ENCODE measurements at regions not wholly inside any gene's neighbourhood (a gene's known extent, or its start where the extent isn't known, plus 50 kb on each side); places are given as distances from the start of the nearest gene placed in this dataset.

DNA sequence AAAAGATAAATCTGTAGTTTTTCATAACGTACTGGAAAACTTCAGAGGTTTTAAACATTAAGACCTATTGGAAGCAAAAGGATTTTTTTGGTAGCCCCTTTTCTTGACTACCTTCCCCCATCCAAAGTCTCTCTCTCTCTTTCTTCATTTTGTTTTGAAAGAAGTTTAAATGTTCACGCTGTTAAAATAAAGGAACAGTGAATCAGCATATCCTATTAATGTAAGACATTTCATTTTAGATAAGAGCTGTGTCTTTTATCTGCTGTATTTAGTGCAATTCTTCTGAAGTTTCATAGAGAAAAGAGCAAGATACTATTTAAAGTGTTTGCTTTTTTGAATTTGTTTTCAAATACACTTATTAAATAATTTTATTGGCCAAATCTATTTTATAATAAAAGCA is 205.5 kb upstream of the POU3F3 start:
- H3K79me2 ChIP-seq (ENCODE audit: low read length), result no peaks in the 10 kb centered on the region
- no peak overlapping the region for H3K4me2 ChIP-seq (ENCODE audit: low read depth, low read length)
- H3K9ac ChIP-seq (ENCODE audit: low read length), result no peak overlapping the region
- no peak for DNase-seq
- H3K9me3 ChIP-seq (replicated peaks; ENCODE audit: insufficient read depth, low read length), result no peaks in the 10 kb centered on the region
- H3F3A ChIP-seq (ENCODE audit: insufficient read depth, low read length), result no peaks in the 10 kb centered on the region
- H3K27me3 ChIP-seq (replicated peaks; ENCODE audit: insufficient read depth, low read length), result no peaks in the 10 kb centered on the region
- no peaks in the 10 kb centered on the region for H4K20me1 ChIP-seq (ENCODE audit: insufficient read depth, low read length)
- H3K36me3 ChIP-seq (replicated peaks; ENCODE audit: insufficient read depth, low read length), result no peaks in the 10 kb centered on the region
- no peaks in the 10 kb centered on the region for H3K9me2 ChIP-seq (replicated peaks; ENCODE audit: insufficient read depth, low read length)
- no peak overlapping the region for H3K27ac ChIP-seq (ENCODE audit: low read length)
- TF ChIP-seq, protein P1, sequence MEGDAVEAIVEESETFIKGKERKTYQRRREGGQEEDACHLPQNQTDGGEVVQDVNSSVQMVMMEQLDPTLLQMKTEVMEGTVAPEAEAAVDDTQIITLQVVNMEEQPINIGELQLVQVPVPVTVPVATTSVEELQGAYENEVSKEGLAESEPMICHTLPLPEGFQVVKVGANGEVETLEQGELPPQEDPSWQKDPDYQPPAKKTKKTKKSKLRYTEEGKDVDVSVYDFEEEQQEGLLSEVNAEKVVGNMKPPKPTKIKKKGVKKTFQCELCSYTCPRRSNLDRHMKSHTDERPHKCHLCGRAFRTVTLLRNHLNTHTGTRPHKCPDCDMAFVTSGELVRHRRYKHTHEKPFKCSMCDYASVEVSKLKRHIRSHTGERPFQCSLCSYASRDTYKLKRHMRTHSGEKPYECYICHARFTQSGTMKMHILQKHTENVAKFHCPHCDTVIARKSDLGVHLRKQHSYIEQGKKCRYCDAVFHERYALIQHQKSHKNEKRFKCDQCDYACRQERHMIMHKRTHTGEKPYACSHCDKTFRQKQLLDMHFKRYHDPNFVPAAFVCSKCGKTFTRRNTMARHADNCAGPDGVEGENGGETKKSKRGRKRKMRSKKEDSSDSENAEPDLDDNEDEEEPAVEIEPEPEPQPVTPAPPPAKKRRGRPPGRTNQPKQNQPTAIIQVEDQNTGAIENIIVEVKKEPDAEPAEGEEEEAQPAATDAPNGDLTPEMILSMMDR (IDR thresholded peaks at IDR 0.05; ENCODE audit: low read length), result no peak
- TF ChIP-seq EZH2 (optimal IDR thresholded peaks at IDR 0.05; ENCODE audit: low read depth, low read length), result no peak
- TF ChIP-seq EZH2phosphoT487 (IDR thresholded peaks at IDR 0.05; ENCODE audit: low read length), result no peak
- H2AFZ ChIP-seq (ENCODE audit: low read length), result no peak overlapping the region
- no peak overlapping the region for H3K4me3 ChIP-seq (ENCODE audit: low read length)
- no peaks in the 10 kb centered on the region for H3K4me1 ChIP-seq (ENCODE audit: low read length)

DNA sequence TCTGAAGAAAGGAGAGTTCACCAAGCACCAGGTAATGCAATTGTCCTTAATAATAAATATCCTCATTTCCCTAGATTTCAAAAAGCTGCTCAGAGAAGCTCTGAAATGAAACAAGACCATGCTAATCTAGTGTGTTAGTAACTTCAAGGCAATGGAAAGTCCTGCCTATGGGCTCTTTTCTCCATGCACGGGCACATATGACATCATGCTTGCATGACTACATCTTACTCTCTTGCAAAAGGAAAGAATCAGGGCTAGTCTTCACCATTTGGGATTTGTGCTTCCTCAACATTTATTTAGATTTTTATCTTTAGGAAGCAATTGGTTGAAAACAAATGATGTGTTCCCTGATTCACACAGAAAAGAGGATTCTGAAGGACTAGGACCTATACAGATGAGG is 204.0 kb upstream of the POU3F3 start:
- Histone ChIP-seq H3K9me2 (replicated peaks; ENCODE audit: insufficient read depth, low read length) (no peaks in the 10 kb centered on the region), H3K27me3 (replicated peaks; ENCODE audit: insufficient read depth, low read length) (no peaks in the 10 kb centered on the region), H3K9ac (ENCODE audit: low read length) (no peak overlapping the region), H2AFZ (ENCODE audit: low read length) (no peak overlapping the region), H3K27ac (ENCODE audit: low read length) (no peak overlapping the region), H3K4me3 (ENCODE audit: low read length) (no peak overlapping the region), H4K20me1 (ENCODE audit: insufficient read depth, low read length) (no peaks in the 10 kb centered on the region), H3K79me2 (ENCODE audit: low read length) (no peaks in the 10 kb centered on the region), H3K36me3 (replicated peaks; ENCODE audit: insufficient read depth, low read length) (no peaks in the 10 kb centered on the region), H3K9me3 (replicated peaks; ENCODE audit: insufficient read depth, low read length) (no peaks in the 10 kb centered on the region), H3F3A (ENCODE audit: insufficient read depth, low read length) (no peaks in the 10 kb centered on the region), H3K4me2 (ENCODE audit: low read depth, low read length) (no peak overlapping the region), H3K4me1 (ENCODE audit: low read length) (no peaks in the 10 kb centered on the region)
- no peak for TF ChIP-seq EZH2phosphoT487 (IDR thresholded peaks at IDR 0.05; ENCODE audit: low read length)
- TF ChIP-seq, protein P1 (IDR thresholded peaks at IDR 0.05; ENCODE audit: low read length), result no peak
- TF ChIP-seq EZH2 (optimal IDR thresholded peaks at IDR 0.05; ENCODE audit: low read depth, low read length), result no peak
- DNase-seq, result no peak

DNA sequence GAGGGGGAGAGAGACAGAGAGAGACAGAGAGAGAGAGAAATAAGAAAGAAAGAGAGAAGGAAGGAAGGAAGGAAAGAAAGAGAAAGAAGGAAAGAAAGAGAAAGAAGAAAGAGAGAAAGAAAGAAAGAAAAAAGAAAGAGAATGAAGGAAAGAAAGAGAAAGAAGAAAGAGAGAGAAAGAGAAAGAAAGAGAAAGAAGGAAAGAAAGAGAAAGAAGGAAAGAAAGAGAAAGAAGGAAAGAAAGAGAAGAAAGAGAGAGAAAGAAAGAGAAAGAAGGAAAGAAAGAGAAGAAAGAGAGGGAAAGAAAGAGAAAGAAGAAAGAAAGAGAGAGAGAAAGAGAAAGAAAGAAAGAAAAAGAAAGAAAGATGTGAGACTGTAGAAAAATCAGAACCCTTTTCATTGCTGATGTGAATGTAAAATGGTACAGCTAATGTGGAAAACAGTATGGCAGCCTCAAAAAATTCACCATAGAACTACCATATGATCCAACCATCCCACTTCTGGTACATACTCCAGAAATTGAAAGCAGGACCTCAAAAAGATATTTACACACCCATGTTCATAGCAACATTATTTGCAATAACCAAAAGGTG is 203.4 kb upstream of the POU3F3 start:
- Histone ChIP-seq H3K79me2 (ENCODE audit: low read length) (no peaks in the 10 kb centered on the region), H2AFZ (ENCODE audit: low read length) (no peak overlapping the region), H3K27ac (ENCODE audit: low read length) (no peak overlapping the region), H4K20me1 (ENCODE audit: insufficient read depth, low read length) (no peaks in the 10 kb centered on the region), H3K4me3 (ENCODE audit: low read length) (no peak overlapping the region), H3K9ac (ENCODE audit: low read length) (no peak overlapping the region), H3F3A (ENCODE audit: insufficient read depth, low read length) (no peaks in the 10 kb centered on the region), H3K9me3 (replicated peaks; ENCODE audit: insufficient read depth, low read length) (no peaks in the 10 kb centered on the region), H3K4me1 (ENCODE audit: low read length) (no peaks in the 10 kb centered on the region), H3K27me3 (replicated peaks; ENCODE audit: insufficient read depth, low read length) (no peaks in the 10 kb centered on the region), H3K36me3 (replicated peaks; ENCODE audit: insufficient read depth, low read length) (no peaks in the 10 kb centered on the region), H3K9me2 (replicated peaks; ENCODE audit: insufficient read depth, low read length) (no peaks in the 10 kb centered on the region), H3K4me2 (ENCODE audit: low read depth, low read length) (no peak overlapping the region)
- no peak for DNase-seq
- no peak for TF ChIP-seq EZH2phosphoT487 (IDR thresholded peaks at IDR 0.05; ENCODE audit: low read length)
- TF ChIP-seq EZH2 (optimal IDR thresholded peaks at IDR 0.05; ENCODE audit: low read depth, low read length), result no peak
- TF ChIP-seq, protein P1 (IDR thresholded peaks at IDR 0.05; ENCODE audit: low read length), result no peak

Data from MM.1S (cell line).